Hypothalamus (tissue), 51 donors: ENCODE measurements at regions not wholly inside any gene's neighbourhood (a gene's known extent, or its start where the extent isn't known, plus 50 kb on each side); places are given as distances from the start of the nearest gene placed in this dataset.
"Not testable (repeated sequence)": the region's sequence is repeated elsewhere in the genome, so short reads cannot be mapped to it uniquely, and the experiment has no call there.

Experiments
- DNase-seq, 51 donors: peaks; one replicate each; lab custom pipeline; 2025; lab: John Stamatoyannopoulos, UW

- DNase-seq, result not testable (repeated sequence)
These were observed 206.9 kb downstream of the LAT start for GRCh38 chr16:29191636-29192180.

- peak in 1 of 51 donors; percentile 17 for DNase-seq
These were observed 205.9 kb downstream of the LAT start for GRCh38 chr16:29190553-29191431.

GRCh38 chr16:29188806-29189205 lies 204.0 kb downstream of the LAT start:
- not testable (repeated sequence) for DNase-seq

- DNase-seq, result not testable (repeated sequence)
These were observed 201.7 kb downstream of the LAT start for GRCh38 chr16:29186306-29187220.

GRCh38 chr16:29185872-29186271 lies 201.0 kb downstream of the LAT start:
- not testable (repeated sequence) for DNase-seq

- peak in 1 of 51 donors; percentile 27 for DNase-seq
These were observed 200.0 kb downstream of the LAT start for GRCh38 chr16:29184738-29185438.

GRCh38 chr16:29182940-29183868 lies 198.4 kb downstream of the LAT start:
- not testable (repeated sequence) for DNase-seq

GRCh38 chr16:29182501-29182900 lies 197.6 kb downstream of the LAT start:
- DNase-seq, result no peak

GRCh38 chr16:29181921-29182411 lies 197.1 kb downstream of the LAT start:
- DNase-seq, result not testable (repeated sequence)

GRCh38 chr16:29181254-29181780 lies 196.5 kb downstream of the LAT start:
- DNase-seq, result not testable (repeated sequence)

GRCh38 chr16:29180206-29180600 lies 195.4 kb downstream of the LAT start:
- not testable (repeated sequence) for DNase-seq

GRCh38 chr16:29179401-29180205 lies 194.8 kb downstream of the LAT start:
- peak in 7 of 51 donors; percentile 14 to 45 (median 25) for DNase-seq

- DNase-seq, result not testable (repeated sequence)
These were observed 193.3 kb downstream of the LAT start for GRCh38 chr16:29177888-29178726.

GRCh38 chr16:29177203-29177887 lies 192.5 kb downstream of the LAT start:
- peak in 1 of 51 donors; percentile 31 for DNase-seq

GRCh38 chr16:29176822-29177202 lies 192.0 kb downstream of the LAT start:
- DNase-seq, result not testable (repeated sequence)

GRCh38 chr16:29176154-29176470 lies 191.3 kb downstream of the LAT start:
- not testable (repeated sequence) for DNase-seq
